Erythroblast (primary cell): ENCODE measurements at regions not wholly inside any gene's neighbourhood (a gene's known extent, or its start where the extent isn't known, plus 50 kb on each side); places are given as distances from the start of the nearest gene placed in this dataset.

Source experiments
- GATA1 ChIP-seq: IDR thresholded peaks from 2 replicates; pipeline ENCODE4 v1.6.1; 2011; ENCODE audit warnings: low read depth, mild to moderate bottlenecking, control low read depth, low read length, moderate library complexity
- POLR2A ChIP-seq: IDR thresholded peaks from 2 replicates; pipeline ENCODE4 v1.6.1; 2011; ENCODE audit warnings: mild to moderate bottlenecking, low read length

DNA sequence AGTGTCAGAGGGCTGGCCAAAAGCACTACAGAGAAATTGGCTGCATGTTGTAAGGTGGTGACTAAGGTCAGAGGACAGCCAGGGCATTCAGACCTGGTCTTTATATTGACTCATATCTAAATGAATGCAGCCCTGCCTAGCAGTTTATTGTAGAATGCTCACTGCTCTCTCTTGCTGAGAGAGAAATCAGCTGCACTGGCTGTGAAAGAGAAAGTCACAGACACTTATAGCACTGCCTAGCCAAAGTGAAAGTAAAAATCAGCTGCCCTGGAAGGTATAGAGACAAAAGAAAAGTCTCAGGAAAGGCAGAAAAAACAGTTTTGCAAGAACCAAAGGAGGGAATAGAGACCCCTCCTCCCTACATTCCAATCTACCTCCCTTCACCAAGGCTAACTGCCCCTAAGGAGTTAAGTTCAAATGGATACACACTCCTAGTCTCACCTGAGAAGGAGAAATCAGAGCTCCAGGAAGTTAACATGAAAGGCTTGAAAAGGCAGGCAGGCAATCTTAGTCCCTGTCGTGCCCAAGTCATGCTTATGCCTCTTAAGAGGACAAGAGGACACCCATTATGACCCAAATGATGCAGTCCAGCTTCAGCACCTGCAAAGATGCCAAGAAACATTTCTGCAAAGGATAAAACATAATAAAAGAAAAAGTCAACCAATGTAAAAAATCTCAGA lies 235.1 kb downstream of the RPS4Y2 start:
- TF ChIP-seq POLR2A (no peak), GATA1 (no peak)
